Smooth muscle cell (in vitro differentiated cells): ENCODE measurements at regions not wholly inside any gene's neighbourhood (a gene's known extent, or its start where the extent isn't known, plus 50 kb on each side); places are given as distances from the start of the nearest gene placed in this dataset.

Experiments used
- DNase-seq: peaks from one replicate; lab custom pipeline; 2025; ENCODE audit not compliant: unreplicated experiment; lab: John Stamatoyannopoulos, UW
- H2AFZ ChIP-seq: fragments of 200-600 bp; sonication (generic); 2 replicates; pipeline ENCODE4 v1.6.0; 2016; ENCODE audit warnings: antibody characterized with exemption, low read depth, mild to moderate bottlenecking
- H3F3A ChIP-seq: fragments of 200-600 bp; sonication (generic); 2 replicates; pipeline ENCODE4 v1.6.0; 2017; ENCODE audit warnings: antibody characterized with exemption, low read depth
- H3K27ac ChIP-seq: fragments of 200-600 bp; sonication (generic); 2 replicates; pipeline ENCODE4 v1.5.1; 2016; ENCODE audit warnings: low read depth, mild to moderate bottlenecking
- H3K27me3 ChIP-seq: fragments of 200-600 bp; sonication (generic); 2 replicates; pipeline ENCODE4 v1.6.1; 2016; ENCODE audit warnings: low read depth, mild to moderate bottlenecking
- H3K36me3 ChIP-seq: fragments of 200-600 bp; sonication (generic); 2 replicates; pipeline ENCODE4 v1.5.1; 2016; ENCODE audit warnings: low read depth
- H3K4me1 ChIP-seq: fragments of 200-600 bp; sonication (generic); 2 replicates; pipeline ENCODE4 v1.5.1; 2016; ENCODE audit warnings: low read depth
- H3K4me2 ChIP-seq: fragments of 200-600 bp; sonication (generic); 2 replicates; pipeline ENCODE4 v1.6.0; 2016; ENCODE audit warnings: mild to moderate bottlenecking
- H3K4me3 ChIP-seq: fragments of 200-600 bp; sonication (generic); 2 replicates; pipeline ENCODE4 v1.5.1; 2016; ENCODE audit warnings: mild to moderate bottlenecking
- H3K79me2 ChIP-seq: fragments of 200-600 bp; sonication (generic); 2 replicates; pipeline ENCODE4 v1.6.0; 2016; ENCODE audit warnings: low read depth, mild to moderate bottlenecking
- H3K9ac ChIP-seq: fragments of 200-600 bp; sonication (generic); 2 replicates; pipeline ENCODE4 v1.6.0; 2016; ENCODE audit warnings: low read depth
- H3K9me3 ChIP-seq: fragments of 200-600 bp; sonication (generic); replicated peaks from 2 replicates; pipeline ENCODE4 v1.5.1; 2016; ENCODE audit warnings: low read depth
- H4K20me1 ChIP-seq: fragments of 200-600 bp; sonication (generic); 2 replicates; pipeline ENCODE4 v1.6.0; 2016; ENCODE audit warnings: low read depth
- CTCF ChIP-seq: fragments of 200-600 bp; sonication (generic); IDR thresholded peaks from 2 replicates; pipeline ENCODE4 v1.5.1; 2017; ENCODE audit warnings: borderline replicate concordance, mild to moderate bottlenecking, antibody characterized with exemption; ENCODE audit not compliant: insufficient read depth, poor library complexity, severe bottlenecking
- WGBS: methylation state at CpG from one replicate; pipeline ENCODE4 v1.1.7; 2016; ENCODE audit warnings: low lambda C conversion rate; 5-methylcytosine and 5-hydroxymethylcytosine counted together

DNA sequence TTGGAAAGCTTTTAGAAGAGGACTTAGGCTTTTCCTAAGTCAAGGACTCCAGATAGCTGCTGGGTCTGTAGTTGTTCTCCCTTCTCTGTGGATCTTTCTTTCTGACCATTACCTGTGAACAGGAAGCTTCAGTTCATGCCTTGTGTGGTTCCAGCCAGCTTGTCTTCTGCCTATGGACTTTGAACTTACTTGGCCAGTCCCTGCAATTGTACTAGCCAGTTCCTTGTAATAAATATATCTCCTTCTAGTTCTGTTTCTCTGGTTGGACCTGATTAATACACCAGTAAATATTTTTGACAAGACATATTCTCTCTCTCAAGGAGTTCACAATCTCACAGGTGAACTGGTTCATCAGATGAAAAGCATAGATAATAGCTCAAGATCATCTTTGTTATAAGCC lies 341.3 kb upstream of the DPPA4 start:
- Histone ChIP-seq H3K36me3 (no peaks in the 10 kb centered on the region), H3K27me3 (no peaks in the 10 kb centered on the region), H3K79me2 (no peaks in the 10 kb centered on the region), H3K4me3 (no peak overlapping the region), H3F3A (no peaks in the 10 kb centered on the region), H3K9ac (no peak overlapping the region), H3K4me1 (no peaks in the 10 kb centered on the region), H3K9me3 (no peaks in the 10 kb centered on the region), H3K4me2 (no peak overlapping the region), H3K27ac (no peak overlapping the region), H4K20me1 (no peaks in the 10 kb centered on the region), H2AFZ (no peak overlapping the region)
- TF ChIP-seq CTCF: no peak
- DNase-seq: no peak

DNA sequence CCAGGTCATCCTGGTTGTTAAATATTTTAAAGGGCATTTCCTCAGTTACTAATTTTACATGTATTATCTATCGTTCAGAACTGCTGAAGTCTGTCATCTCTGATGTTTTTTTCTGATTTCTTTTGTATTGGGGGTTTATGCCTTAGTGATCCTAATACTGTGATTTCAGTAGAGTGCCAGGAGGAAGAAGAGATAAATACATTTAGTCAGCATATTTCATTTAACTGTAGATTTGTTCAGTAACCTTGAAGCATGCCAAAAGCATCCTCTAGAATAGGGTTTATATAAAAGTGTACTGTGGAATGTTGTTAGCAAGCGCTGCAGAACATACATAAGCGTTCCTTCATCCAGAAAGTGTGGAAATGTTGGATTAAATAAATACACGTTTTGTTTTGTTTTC lies 342.3 kb upstream of the DPPA4 start:
- H3K27me3 ChIP-seq: no peaks in the 10 kb centered on the region
- H3K36me3 ChIP-seq: no peaks in the 10 kb centered on the region
- H3K79me2 ChIP-seq: no peaks in the 10 kb centered on the region
- H2AFZ ChIP-seq: no peak overlapping the region
- 82% methylated on average over 4 of the region's 4 CpGs for WGBS
- no peak overlapping the region for H3K4me3 ChIP-seq
- H3K4me2 ChIP-seq: no peak overlapping the region
- no peak overlapping the region for H3K9ac ChIP-seq
- H4K20me1 ChIP-seq: no peaks in the 10 kb centered on the region
- H3K4me1 ChIP-seq: no peaks in the 10 kb centered on the region
- no peaks in the 10 kb centered on the region for H3F3A ChIP-seq
- no peaks in the 10 kb centered on the region for H3K9me3 ChIP-seq
- H3K27ac ChIP-seq: no peak overlapping the region
- TF ChIP-seq CTCF: no peak
- no peak for DNase-seq

GRCh38 chr3:109683746-109684145 lies 346.4 kb upstream of the DPPA4 start:
- Histone ChIP-seq H2AFZ (no peak overlapping the region), H3K36me3 (no peaks in the 10 kb centered on the region), H3K79me2 (no peaks in the 10 kb centered on the region), H3F3A (peaks cover 9% of the 10 kb centered on the region), H3K27ac (no peak overlapping the region), H3K27me3 (no peaks in the 10 kb centered on the region), H3K4me1 (no peaks in the 10 kb centered on the region), H3K9ac (no peak overlapping the region), H3K4me2 (no peak overlapping the region), H3K9me3 (no peaks in the 10 kb centered on the region), H3K4me3 (no peak overlapping the region), H4K20me1 (no peaks in the 10 kb centered on the region)
- DNase-seq: no peak
- no peak for TF ChIP-seq CTCF

GRCh38 chr3:109685084-109686079 lies 348.0 kb upstream of the DPPA4 start:
- peak overlapping the region; percentile 88 for H3K27ac ChIP-seq
- no peaks in the 10 kb centered on the region for H3K27me3 ChIP-seq
- no peaks in the 10 kb centered on the region for H3K9me3 ChIP-seq
- no peak overlapping the region for H2AFZ ChIP-seq
- TF ChIP-seq CTCF: no peak
- peak; percentile 12 for DNase-seq
- no peaks in the 10 kb centered on the region for H4K20me1 ChIP-seq
- no peaks in the 10 kb centered on the region for H3K4me1 ChIP-seq
- no peaks in the 10 kb centered on the region for H3K36me3 ChIP-seq
- 63% methylated on average over 5 of the region's 5 CpGs for WGBS
- no peak overlapping the region for H3K9ac ChIP-seq
- no peak overlapping the region for H3K4me3 ChIP-seq
- H3K4me2 ChIP-seq: peak overlapping the region; percentile 50
- peaks cover 9% of the 10 kb centered on the region for H3F3A ChIP-seq
- H3K79me2 ChIP-seq: no peaks in the 10 kb centered on the region
